Common myeloid progenitor, CD34-positive (primary cell): ENCODE measurements at regions not wholly inside any gene's neighbourhood (a gene's known extent, or its start where the extent isn't known, plus 50 kb on each side); places are given as distances from the start of the nearest gene placed in this dataset.

Experiments
- CTCF ChIA-PET: fragments of 350-600 bp; sonication (Branson Sonifier 250); formaldehyde crosslinking; loops from one replicate; lab custom pipeline; 2021; ENCODE audit warnings: antibody characterized with exemption; lab: Charles Lee
- POLR2A ChIA-PET: fragments of 350-600 bp; sonication (Branson Sonifier 250); formaldehyde crosslinking; loops from one replicate; lab custom pipeline; 2021; ENCODE audit warnings: antibody characterized with exemption; lab: Charles Lee
- DNase-seq, 3 donors: peaks; one replicate each; pipeline versions ENCODE4 v3.0.0 to v3.0.0-alpha.2; 2013
- H3K27ac ChIP-seq, 2 experiments: 1 replicate in 1 of 2; 2 replicates in 1 of 2; pipeline ENCODE4 v1.7.0; 2013; ENCODE audit warnings: inconsistent platforms in 2 of 2, low read length in 2 of 2, mild to moderate bottlenecking in 2 of 2, low read depth in 1 of 2, moderate library complexity in 1 of 2; ENCODE audit not compliant: severe bottlenecking in 2 of 2, insufficient read depth in 1 of 2, poor library complexity in 1 of 2
- H3K27me3 ChIP-seq, 5 experiments: replicated peaks in 2 of 5; 1 replicate in 3 of 5; 2 replicates in 2 of 5; pipeline versions ENCODE4 v1.6.1 to v1.7.0; 2013; ENCODE audit warnings: low read length in 4 of 5, mild to moderate bottlenecking in 2 of 5, moderate library complexity in 2 of 5, inconsistent platforms in 1 of 5; ENCODE audit not compliant: insufficient read depth in 5 of 5, control insufficient read depth in 4 of 5
- H3K36me3 ChIP-seq, 4 experiments: 1 replicate in 2 of 4; 2 replicates in 2 of 4; pipeline versions ENCODE4 v1.6.1 to v1.7.0; 2013; ENCODE audit warnings: low read length in 3 of 4, control low read depth in 1 of 4, mild to moderate bottlenecking in 1 of 4; ENCODE audit not compliant: control insufficient read depth in 4 of 4, insufficient read depth in 4 of 4
- H3K4me1 ChIP-seq, 4 experiments: 1 replicate in 3 of 4; 2 replicates in 1 of 4; pipeline versions ENCODE4 v1.6.1 to v1.7.1; 2013; ENCODE audit warnings: low read length in 3 of 4, mild to moderate bottlenecking in 3 of 4, control low read depth in 1 of 4, inconsistent platforms in 1 of 4, moderate library complexity in 1 of 4; ENCODE audit not compliant: control insufficient read depth in 4 of 4, insufficient read depth in 4 of 4; ENCODE audit errors: control extremely low read depth in 1 of 4
- H3K4me3 ChIP-seq, 7 experiments: 1 replicate in 4 of 7; 2 replicates in 3 of 7; pipeline versions ENCODE4 v1.5.1 to v1.7.0; 2013; ENCODE audit warnings: mild to moderate bottlenecking in 7 of 7, low read length in 6 of 7, moderate library complexity in 6 of 7, inconsistent platforms in 2 of 7, low read depth in 2 of 7, control low read depth in 1 of 7; ENCODE audit not compliant: insufficient read depth in 4 of 7, control insufficient read depth in 1 of 7; ENCODE audit errors: extremely low read depth in 1 of 7
- H3K9me3 ChIP-seq, 5 experiments: 1 replicate in 4 of 5; 2 replicates in 1 of 5; pipeline versions ENCODE4 v1.6.1 to v1.7.1; 2013; ENCODE audit warnings: low read length in 4 of 5, mild to moderate bottlenecking in 2 of 5, inconsistent platforms in 1 of 5, low read depth in 1 of 5, moderate library complexity in 1 of 5; ENCODE audit not compliant: control insufficient read depth in 4 of 5, insufficient read depth in 2 of 5; ENCODE audit errors: control extremely low read depth in 1 of 5
- WGBS: methylation state at CpG from one replicate; pipeline ENCODE4 v1.1.5; 2013; ENCODE audit not compliant: insufficient coverage; 5-methylcytosine and 5-hydroxymethylcytosine counted together

- no peaks in the 10 kb centered on the region for H3K36me3 ChIP-seq
- H3K27me3 ChIP-seq, result peaks cover 0 to 5% (median 0%) of the 10 kb centered on the region in 5 experiments
- no peak for DNase-seq
- ChIA-PET POLR2A (no interaction called here), CTCF (no interaction called here)
- H3K27ac ChIP-seq, result no peak overlapping the region
- H3K4me3 ChIP-seq, result no peak overlapping the region
- WGBS, result 83% methylated on average over 1 of the region's 2 CpGs
- H3K9me3 ChIP-seq, result no peaks in the 10 kb centered on the region
- no peaks in the 10 kb centered on the region for H3K4me1 ChIP-seq
Observed at GRCh38 chr5:167999182-167999581, 292.3 kb upstream of the WWC1 start.

- CTCF ChIA-PET, result no interaction called here
- Histone ChIP-seq H3K4me1 (no peaks in the 10 kb centered on the region), H3K4me3 (no peak overlapping the region), H3K27me3 (peaks cover 0 to 3% (median 0%) of the 10 kb centered on the region in 5 experiments), H3K9me3 (no peaks in the 10 kb centered on the region), H3K27ac (no peak overlapping the region), H3K36me3 (no peaks in the 10 kb centered on the region)
- DNase-seq, result no peak
- WGBS, result no CpG with 5 or more reads among the region's 2 CpGs
- POLR2A ChIA-PET, result no interaction called here
Observed at GRCh38 chr5:168001318-168001717, 290.1 kb upstream of the WWC1 start.

GRCh38 chr5:168002116-168002515 is 289.3 kb upstream of the WWC1 start:
- ChIA-PET CTCF (no interaction called here), POLR2A (no interaction called here)
- DNase-seq, result no peak
- no peaks in the 10 kb centered on the region for H3K4me1 ChIP-seq
- no peak overlapping the region for H3K27ac ChIP-seq
- H3K9me3 ChIP-seq, result no peaks in the 10 kb centered on the region
- 94% methylated on average over 3 of the region's 4 CpGs for WGBS
- H3K4me3 ChIP-seq, result no peak overlapping the region
- peaks cover 0 to 3% (median 0%) of the 10 kb centered on the region in 5 experiments for H3K27me3 ChIP-seq
- H3K36me3 ChIP-seq, result no peaks in the 10 kb centered on the region

GRCh38 chr5:168005093-168005492 is 286.4 kb upstream of the WWC1 start:
- Histone ChIP-seq H3K27me3 (peaks cover 0 to 3% (median 0%) of the 10 kb centered on the region in 5 experiments), H3K36me3 (no peaks in the 10 kb centered on the region), H3K4me1 (no peaks in the 10 kb centered on the region), H3K9me3 (no peaks in the 10 kb centered on the region), H3K4me3 (no peak overlapping the region), H3K27ac (no peak overlapping the region)
- ChIA-PET POLR2A (no interaction called here), CTCF (interaction anchor here (0.9 to 1.1 kb wide), 2 partner anchors 11 to 282 kb away, joined by 3 read pairs; no protein-coding TSS in a partner anchor)
- WGBS, result 96% methylated on average over 5 of the region's 6 CpGs
- no peak for DNase-seq

- ChIA-PET CTCF (interaction anchor here (0.9 to 1.1 kb wide), 2 partner anchors 12 to 283 kb away, joined by 3 read pairs; no protein-coding TSS in a partner anchor), POLR2A (no interaction called here)
- 67% methylated on average over 3 of the region's 3 CpGs for WGBS
- H3K36me3 ChIP-seq, result no peaks in the 10 kb centered on the region
- H3K9me3 ChIP-seq, result no peaks in the 10 kb centered on the region
- no peak overlapping the region for H3K4me3 ChIP-seq
- no peak overlapping the region for H3K27ac ChIP-seq
- H3K27me3 ChIP-seq, result peaks cover 0 to 2% (median 0%) of the 10 kb centered on the region in 5 experiments
- no peaks in the 10 kb centered on the region for H3K4me1 ChIP-seq
- DNase-seq, result no peak
Observed at GRCh38 chr5:168005936-168006335, 285.5 kb upstream of the WWC1 start.

- Histone ChIP-seq H3K9me3 (no peaks in the 10 kb centered on the region), H3K4me3 (no peak overlapping the region), H3K36me3 (no peaks in the 10 kb centered on the region), H3K27ac (no peak overlapping the region), H3K27me3 (no peaks in the 10 kb centered on the region), H3K4me1 (no peaks in the 10 kb centered on the region)
- 100% methylated on average over 3 of the region's 10 CpGs for WGBS
- POLR2A ChIA-PET, result no interaction called here
- no peak for DNase-seq
- CTCF ChIA-PET, result no interaction called here
Observed at GRCh38 chr5:168006456-168007130, 284.9 kb upstream of the WWC1 start.

- no peak for DNase-seq
- H3K27me3 ChIP-seq, result no peaks in the 10 kb centered on the region
- CTCF ChIA-PET, result no interaction called here
- H3K4me3 ChIP-seq, result no peak overlapping the region
- 98% methylated on average over 6 of the region's 8 CpGs for WGBS
- no peaks in the 10 kb centered on the region for H3K9me3 ChIP-seq
- no peaks in the 10 kb centered on the region for H3K36me3 ChIP-seq
- no peaks in the 10 kb centered on the region for H3K4me1 ChIP-seq
- H3K27ac ChIP-seq, result no peak overlapping the region
- POLR2A ChIA-PET, result no interaction called here
Observed at GRCh38 chr5:168007286-168007685, 284.2 kb upstream of the WWC1 start.
